ENCODE measurements at regions not wholly inside any gene's neighbourhood (a gene's known extent, or its start where the extent isn't known, plus 50 kb on each side); places are given as distances from the start of the nearest gene placed in this dataset.

- Histone ChIP-seq H3K36me3 (ENCODE audit: control insufficient read depth, insufficient read depth, low read length) (no peaks in the 10 kb centered on the region), H3K27me3 (ENCODE audit: insufficient read depth, low read length, poor library complexity) (peaks cover 59% of the 10 kb centered on the region), H2BK120ac (ENCODE audit: low read depth, low read length) (no peak overlapping the region), H2BK15ac (replicated peaks; ENCODE audit: low read depth) (no peak overlapping the region), H4K5ac (ENCODE audit: low read length) (no peak overlapping the region), H3K56ac (ENCODE audit: low read length) (no peak overlapping the region), H3K9ac (ENCODE audit: low read length) (no peak overlapping the region), H3K79me1 (ENCODE audit: low read length) (no peaks in the 10 kb centered on the region), H3K4ac (ENCODE audit: low read depth, low read length) (no peak overlapping the region), H3K18ac (ENCODE audit: low read length) (no peak overlapping the region), H3K4me2 (ENCODE audit: low read length) (no peak overlapping the region), H3K4me1 (ENCODE audit: control insufficient read depth, low read depth, low read length) (peaks cover 9% of the 10 kb centered on the region), H2AK5ac (ENCODE audit: low read length) (no peak overlapping the region), H2BK5ac (ENCODE audit: low read length) (no peak overlapping the region), H3K4me3 (ENCODE audit: low read length) (no peak overlapping the region), H4K8ac (ENCODE audit: low read depth, low read length) (no peak overlapping the region), H3K79me2 (ENCODE audit: control insufficient read depth, insufficient read depth, low read length) (no peaks in the 10 kb centered on the region), H3K27ac (ENCODE audit: low read depth, low read length) (no peak overlapping the region), H3K23ac (ENCODE audit: low read length) (no peak overlapping the region)
- DNase-seq, result no peak
Observed at GRCh38 chr1:90838720-90839119, 121.6 kb upstream of the BARHL2 start.

GRCh38 chr1:90837420-90837819 is 120.3 kb upstream of the BARHL2 start:
- no peak overlapping the region for H3K4ac ChIP-seq (ENCODE audit: low read depth, low read length)
- no peak overlapping the region for H3K27ac ChIP-seq (ENCODE audit: low read depth, low read length)
- DNase-seq, result no peak
- no peak overlapping the region for H3K4me2 ChIP-seq (ENCODE audit: low read length)
- H4K5ac ChIP-seq (ENCODE audit: low read length), result no peak overlapping the region
- H3K56ac ChIP-seq (ENCODE audit: low read length), result no peak overlapping the region
- no CpG with 5 or more reads among the region's 7 CpGs for WGBS (ENCODE audit: extremely low coverage, insufficient coverage, low lambda C conversion rate)
- peaks cover 10% of the 10 kb centered on the region for H3K4me1 ChIP-seq (ENCODE audit: control insufficient read depth, low read depth, low read length)
- no peaks in the 10 kb centered on the region for H3K79me1 ChIP-seq (ENCODE audit: low read length)
- H2BK120ac ChIP-seq (ENCODE audit: low read depth, low read length), result no peak overlapping the region
- no peaks in the 10 kb centered on the region for H3K79me2 ChIP-seq (ENCODE audit: control insufficient read depth, insufficient read depth, low read length)
- peaks cover 56% of the 10 kb centered on the region for H3K27me3 ChIP-seq (ENCODE audit: insufficient read depth, low read length, poor library complexity)
- H3K18ac ChIP-seq (ENCODE audit: low read length), result no peak overlapping the region
- H2AK5ac ChIP-seq (ENCODE audit: low read length), result no peak overlapping the region
- H2BK15ac ChIP-seq (replicated peaks; ENCODE audit: low read depth), result no peak overlapping the region
- H4K8ac ChIP-seq (ENCODE audit: low read depth, low read length), result no peak overlapping the region
- no peak overlapping the region for H2BK5ac ChIP-seq (ENCODE audit: low read length)
- no peak overlapping the region for H3K9ac ChIP-seq (ENCODE audit: low read length)
- H3K23ac ChIP-seq (ENCODE audit: low read length), result no peak overlapping the region
- H3K4me3 ChIP-seq (ENCODE audit: low read length), result no peak overlapping the region
- H3K36me3 ChIP-seq (ENCODE audit: control insufficient read depth, insufficient read depth, low read length), result no peaks in the 10 kb centered on the region

GRCh38 chr1:90836345-90836679 is 119.2 kb upstream of the BARHL2 start:
- H4K8ac ChIP-seq (ENCODE audit: low read depth, low read length), result no peak overlapping the region
- H3K18ac ChIP-seq (ENCODE audit: low read length), result peak overlapping the region; percentile 77
- H3K79me2 ChIP-seq (ENCODE audit: control insufficient read depth, insufficient read depth, low read length), result no peaks in the 10 kb centered on the region
- no peak overlapping the region for H4K5ac ChIP-seq (ENCODE audit: low read length)
- peaks cover 10% of the 10 kb centered on the region for H3K4me1 ChIP-seq (ENCODE audit: control insufficient read depth, low read depth, low read length)
- peaks cover 56% of the 10 kb centered on the region for H3K27me3 ChIP-seq (ENCODE audit: insufficient read depth, low read length, poor library complexity)
- H3K36me3 ChIP-seq (ENCODE audit: control insufficient read depth, insufficient read depth, low read length), result no peaks in the 10 kb centered on the region
- no peaks in the 10 kb centered on the region for H3K79me1 ChIP-seq (ENCODE audit: low read length)
- peak overlapping the region; percentile 26 for H3K23ac ChIP-seq (ENCODE audit: low read length)
- no CpG with 5 or more reads among the region's 8 CpGs for WGBS (ENCODE audit: extremely low coverage, insufficient coverage, low lambda C conversion rate)
- H2AK5ac ChIP-seq (ENCODE audit: low read length), result no peak overlapping the region
- no peak overlapping the region for H2BK5ac ChIP-seq (ENCODE audit: low read length)
- H3K56ac ChIP-seq (ENCODE audit: low read length), result peak overlapping the region; percentile 76
- H3K4me2 ChIP-seq (ENCODE audit: low read length), result peak overlapping the region; percentile 43
- H3K27ac ChIP-seq (ENCODE audit: low read depth, low read length), result no peak overlapping the region
- DNase-seq, result no peak
- no peak overlapping the region for H3K4ac ChIP-seq (ENCODE audit: low read depth, low read length)
- H2BK15ac ChIP-seq (replicated peaks; ENCODE audit: low read depth), result no peak overlapping the region
- no peak overlapping the region for H3K4me3 ChIP-seq (ENCODE audit: low read length)
- H3K9ac ChIP-seq (ENCODE audit: low read length), result peak overlapping the region; percentile 44
- no peak overlapping the region for H2BK120ac ChIP-seq (ENCODE audit: low read depth, low read length)

GRCh38 chr1:90835661-90836344 is 118.7 kb upstream of the BARHL2 start:
- H3K27ac ChIP-seq (ENCODE audit: low read depth, low read length), result peak overlapping the region; percentile 74
- H2BK5ac ChIP-seq (ENCODE audit: low read length), result peak overlapping the region; percentile 25
- H2BK120ac ChIP-seq (ENCODE audit: low read depth, low read length), result peak overlapping the region; percentile 19
- H3K18ac ChIP-seq (ENCODE audit: low read length), result peak overlapping the region; percentile 77
- peak overlapping the region; percentile 43 for H3K4me2 ChIP-seq (ENCODE audit: low read length)
- peak overlapping the region; percentile 44 for H3K9ac ChIP-seq (ENCODE audit: low read length)
- H3K79me1 ChIP-seq (ENCODE audit: low read length), result no peaks in the 10 kb centered on the region
- H3K4me1 ChIP-seq (ENCODE audit: control insufficient read depth, low read depth, low read length), result peaks cover 10% of the 10 kb centered on the region
- peak overlapping the region; percentile 83 for H3K4ac ChIP-seq (ENCODE audit: low read depth, low read length)
- H2BK15ac ChIP-seq (replicated peaks; ENCODE audit: low read depth), result no peak overlapping the region
- H4K8ac ChIP-seq (ENCODE audit: low read depth, low read length), result peak overlapping the region; percentile 69
- H3K56ac ChIP-seq (ENCODE audit: low read length), result peak overlapping the region; percentile 76
- H3K27me3 ChIP-seq (ENCODE audit: insufficient read depth, low read length, poor library complexity), result peaks cover 55% of the 10 kb centered on the region
- DNase-seq, result peak; percentile 43
- H4K5ac ChIP-seq (ENCODE audit: low read length), result no peak overlapping the region
- H3K36me3 ChIP-seq (ENCODE audit: control insufficient read depth, insufficient read depth, low read length), result no peaks in the 10 kb centered on the region
- WGBS (ENCODE audit: extremely low coverage, insufficient coverage, low lambda C conversion rate), result no CpG with 5 or more reads among the region's 59 CpGs
- H3K23ac ChIP-seq (ENCODE audit: low read length), result peak overlapping the region; percentile 35
- H3K4me3 ChIP-seq (ENCODE audit: low read length), result no peak overlapping the region
- H3K79me2 ChIP-seq (ENCODE audit: control insufficient read depth, insufficient read depth, low read length), result no peaks in the 10 kb centered on the region
- H2AK5ac ChIP-seq (ENCODE audit: low read length), result no peak overlapping the region

DNA sequence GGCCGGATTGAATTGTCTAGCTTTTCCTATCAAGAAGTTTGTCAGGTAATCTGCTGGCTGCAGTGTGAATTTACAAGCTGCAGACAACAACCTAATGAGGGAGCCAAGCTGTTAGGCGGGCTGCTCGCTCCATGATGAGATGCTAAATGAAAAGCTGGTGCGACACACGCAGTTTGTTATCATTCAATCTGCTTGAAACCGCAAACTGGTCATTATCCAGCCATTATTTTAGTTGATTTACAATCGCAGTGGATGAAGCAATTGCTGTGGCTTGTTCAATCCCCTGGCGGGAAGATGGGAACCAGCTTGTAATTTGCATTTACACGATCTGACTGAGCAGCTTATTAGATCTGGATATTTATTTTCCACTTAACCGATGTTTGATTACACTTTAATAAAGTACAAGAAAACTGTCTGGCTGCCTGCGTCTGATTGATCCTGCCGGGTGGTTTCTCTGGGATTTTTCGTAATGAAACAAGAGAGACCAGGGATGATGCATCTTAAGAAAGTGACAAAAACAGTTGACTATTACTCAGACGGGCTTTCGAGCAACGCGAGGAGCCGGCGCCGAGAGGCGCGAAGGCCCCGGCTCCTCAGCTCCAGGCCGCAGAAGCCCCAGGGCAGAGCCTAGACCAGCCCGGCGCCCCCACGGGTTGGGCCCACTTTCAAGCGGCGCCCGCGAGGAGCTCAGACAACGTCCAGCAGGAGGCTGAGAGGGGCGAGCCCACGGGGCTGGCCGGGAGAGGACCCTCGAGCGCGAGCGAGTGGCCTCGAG is 118.0 kb upstream of the BARHL2 start:
- H2BK15ac ChIP-seq (replicated peaks; ENCODE audit: low read depth), result no peak overlapping the region
- no peak overlapping the region for H4K5ac ChIP-seq (ENCODE audit: low read length)
- H2BK120ac ChIP-seq (ENCODE audit: low read depth, low read length), result peak overlapping the region; percentile 19
- H3K27me3 ChIP-seq (ENCODE audit: insufficient read depth, low read length, poor library complexity), result peaks cover 49% of the 10 kb centered on the region
- peak overlapping the region; percentile 83 for H3K4ac ChIP-seq (ENCODE audit: low read depth, low read length)
- H4K8ac ChIP-seq (ENCODE audit: low read depth, low read length), result peak overlapping the region; percentile 69
- no peak overlapping the region for H3K4me3 ChIP-seq (ENCODE audit: low read length)
- H3K79me2 ChIP-seq (ENCODE audit: control insufficient read depth, insufficient read depth, low read length), result no peaks in the 10 kb centered on the region
- H3K56ac ChIP-seq (ENCODE audit: low read length), result peak overlapping the region; percentile 76
- peak overlapping the region; percentile 77 for H3K18ac ChIP-seq (ENCODE audit: low read length)
- H2BK5ac ChIP-seq (ENCODE audit: low read length), result no peak overlapping the region
- H3K36me3 ChIP-seq (ENCODE audit: control insufficient read depth, insufficient read depth, low read length), result no peaks in the 10 kb centered on the region
- no peak overlapping the region for H2AK5ac ChIP-seq (ENCODE audit: low read length)
- H3K4me1 ChIP-seq (ENCODE audit: control insufficient read depth, low read depth, low read length), result peaks cover 10% of the 10 kb centered on the region
- H3K4me2 ChIP-seq (ENCODE audit: low read length), result peak overlapping the region; percentile 43
- peak overlapping the region; percentile 35 for H3K23ac ChIP-seq (ENCODE audit: low read length)
- H3K9ac ChIP-seq (ENCODE audit: low read length), result peak overlapping the region; percentile 44
- WGBS (ENCODE audit: extremely low coverage, insufficient coverage, low lambda C conversion rate), result no CpG with 5 or more reads among the region's 40 CpGs
- H3K79me1 ChIP-seq (ENCODE audit: low read length), result no peaks in the 10 kb centered on the region
- DNase-seq, result peak; percentile 92
- peak overlapping the region; percentile 74 for H3K27ac ChIP-seq (ENCODE audit: low read depth, low read length)

All from mesendoderm (in vitro differentiated cells).